ENCODE measurements at regions not wholly inside any gene's neighbourhood (a gene's known extent, or its start where the extent isn't known, plus 50 kb on each side); places are given as distances from the start of the nearest gene placed in this dataset.

DNA sequence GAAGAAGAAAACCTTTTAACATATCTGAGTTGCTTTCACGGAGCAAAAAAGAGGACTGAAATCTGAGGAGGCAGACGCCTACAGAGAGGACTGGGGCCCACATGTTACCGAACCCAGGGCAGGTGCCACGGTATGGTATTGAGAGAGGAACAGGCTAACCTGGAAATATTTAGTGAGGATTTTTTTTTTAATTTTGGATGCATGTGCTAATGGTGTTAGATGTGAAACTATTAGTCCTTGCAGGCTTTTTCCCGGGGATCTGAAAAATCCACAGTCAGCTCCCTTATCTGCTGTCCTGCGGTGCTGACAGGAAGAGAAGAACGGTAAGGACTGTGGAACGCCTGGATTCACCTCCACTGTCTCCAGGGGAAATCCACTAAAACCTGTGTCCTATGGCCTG, 819.7 kb downstream of the TMEM121 start:
- TF ChIP-seq, protein P1, sequence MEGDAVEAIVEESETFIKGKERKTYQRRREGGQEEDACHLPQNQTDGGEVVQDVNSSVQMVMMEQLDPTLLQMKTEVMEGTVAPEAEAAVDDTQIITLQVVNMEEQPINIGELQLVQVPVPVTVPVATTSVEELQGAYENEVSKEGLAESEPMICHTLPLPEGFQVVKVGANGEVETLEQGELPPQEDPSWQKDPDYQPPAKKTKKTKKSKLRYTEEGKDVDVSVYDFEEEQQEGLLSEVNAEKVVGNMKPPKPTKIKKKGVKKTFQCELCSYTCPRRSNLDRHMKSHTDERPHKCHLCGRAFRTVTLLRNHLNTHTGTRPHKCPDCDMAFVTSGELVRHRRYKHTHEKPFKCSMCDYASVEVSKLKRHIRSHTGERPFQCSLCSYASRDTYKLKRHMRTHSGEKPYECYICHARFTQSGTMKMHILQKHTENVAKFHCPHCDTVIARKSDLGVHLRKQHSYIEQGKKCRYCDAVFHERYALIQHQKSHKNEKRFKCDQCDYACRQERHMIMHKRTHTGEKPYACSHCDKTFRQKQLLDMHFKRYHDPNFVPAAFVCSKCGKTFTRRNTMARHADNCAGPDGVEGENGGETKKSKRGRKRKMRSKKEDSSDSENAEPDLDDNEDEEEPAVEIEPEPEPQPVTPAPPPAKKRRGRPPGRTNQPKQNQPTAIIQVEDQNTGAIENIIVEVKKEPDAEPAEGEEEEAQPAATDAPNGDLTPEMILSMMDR (IDR thresholded peaks at IDR 0.05), result no peak
- TF ChIP-seq POLR2A (IDR thresholded peaks at IDR 0.05), result no peak
